ENCODE measurements at regions not wholly inside any gene's neighbourhood (a gene's known extent, or its start where the extent isn't known, plus 50 kb on each side); places are given as distances from the start of the nearest gene placed in this dataset.

DNA sequence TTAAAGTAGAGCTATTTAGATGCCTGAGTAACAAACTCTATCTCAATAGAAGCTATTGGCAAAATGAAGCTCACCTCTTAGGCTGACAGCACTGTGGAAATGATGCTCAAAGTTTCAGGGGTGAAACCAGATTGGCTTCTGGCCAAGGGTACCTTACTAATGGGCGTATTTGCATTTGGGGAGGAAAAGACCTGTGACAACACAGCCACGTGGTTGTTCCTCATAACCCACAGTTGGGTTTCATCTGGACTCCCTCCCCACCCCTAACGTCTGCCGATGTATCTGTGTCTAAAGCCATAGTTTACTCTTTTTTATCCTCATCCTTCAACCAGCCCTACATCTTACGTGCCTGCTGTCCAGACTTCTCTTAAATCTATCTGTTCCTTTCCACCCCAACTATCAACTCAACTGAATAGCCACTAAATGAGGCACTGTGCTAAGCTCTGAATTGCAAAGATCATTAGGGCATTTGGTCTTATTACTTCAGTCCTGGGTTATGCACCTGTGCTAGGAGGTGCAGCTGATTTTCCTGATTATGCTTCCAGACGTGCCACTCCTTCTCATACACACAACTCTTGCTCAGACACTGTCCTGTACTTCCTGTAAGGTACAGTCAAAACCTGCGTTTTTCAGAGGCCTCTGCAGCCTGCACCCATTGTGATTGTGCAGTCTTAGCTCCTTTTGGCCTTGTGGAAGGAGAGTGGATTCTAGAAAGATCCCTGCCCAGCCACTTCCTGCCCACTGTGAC, 80.6 kb upstream of the ARMC2 start:
- TF ChIP-seq YY1 (IDR thresholded peaks at IDR 0.05; ENCODE audit: low read depth) (no peak), CTCF (IDR thresholded peaks at IDR 0.05) (no peak), RXRA (IDR thresholded peaks at IDR 0.05; ENCODE audit: borderline replicate concordance, low read depth) (no peak)
